AG09309 (cell line): ENCODE measurements at regions not wholly inside any gene's neighbourhood (a gene's known extent, or its start where the extent isn't known, plus 50 kb on each side); places are given as distances from the start of the nearest gene placed in this dataset.

ENCODE experiments used
- DNase-seq: peaks from one replicate; pipeline ENCODE4 v3.0.0-alpha.2; 2010; ENCODE audit warnings: low read depth
- H3K4me3 ChIP-seq: 2 replicates; pipeline ENCODE4 v1.5.1; 2011; ENCODE audit warnings: mild to moderate bottlenecking, low read depth, low read length, moderate library complexity; ENCODE audit not compliant: control insufficient read depth
- TF ChIP-seq, protein P1 (sequence below): IDR thresholded peaks from 2 replicates; pipeline ENCODE4 v1.5.1; 2011; ENCODE audit warnings: mild to moderate bottlenecking, low read depth, low read length, inconsistent platforms; ENCODE audit not compliant: insufficient read depth, control insufficient read depth; ENCODE audit errors: missing control alignments

DNA sequence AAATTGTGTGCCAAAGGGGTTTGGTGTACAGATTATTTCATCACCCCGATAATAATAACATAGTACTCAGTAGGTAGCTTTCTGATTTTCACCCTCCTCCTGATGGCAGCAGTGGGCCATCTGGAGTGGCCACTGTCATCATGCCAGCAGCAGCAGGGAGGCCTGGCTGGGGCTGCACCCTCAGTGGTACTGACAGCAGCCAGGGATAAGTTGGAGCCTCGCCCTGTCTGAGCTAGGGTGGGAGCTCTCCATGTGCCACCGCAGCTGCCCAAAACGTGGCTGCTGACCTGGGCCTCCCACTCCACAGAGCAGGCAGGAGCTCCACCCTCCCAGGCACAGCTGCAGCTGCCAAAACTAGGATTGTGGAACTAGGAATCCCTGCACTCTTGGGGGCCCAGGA lies 700.8 kb upstream of the KCND2 start:
- TF ChIP-seq, protein P1, sequence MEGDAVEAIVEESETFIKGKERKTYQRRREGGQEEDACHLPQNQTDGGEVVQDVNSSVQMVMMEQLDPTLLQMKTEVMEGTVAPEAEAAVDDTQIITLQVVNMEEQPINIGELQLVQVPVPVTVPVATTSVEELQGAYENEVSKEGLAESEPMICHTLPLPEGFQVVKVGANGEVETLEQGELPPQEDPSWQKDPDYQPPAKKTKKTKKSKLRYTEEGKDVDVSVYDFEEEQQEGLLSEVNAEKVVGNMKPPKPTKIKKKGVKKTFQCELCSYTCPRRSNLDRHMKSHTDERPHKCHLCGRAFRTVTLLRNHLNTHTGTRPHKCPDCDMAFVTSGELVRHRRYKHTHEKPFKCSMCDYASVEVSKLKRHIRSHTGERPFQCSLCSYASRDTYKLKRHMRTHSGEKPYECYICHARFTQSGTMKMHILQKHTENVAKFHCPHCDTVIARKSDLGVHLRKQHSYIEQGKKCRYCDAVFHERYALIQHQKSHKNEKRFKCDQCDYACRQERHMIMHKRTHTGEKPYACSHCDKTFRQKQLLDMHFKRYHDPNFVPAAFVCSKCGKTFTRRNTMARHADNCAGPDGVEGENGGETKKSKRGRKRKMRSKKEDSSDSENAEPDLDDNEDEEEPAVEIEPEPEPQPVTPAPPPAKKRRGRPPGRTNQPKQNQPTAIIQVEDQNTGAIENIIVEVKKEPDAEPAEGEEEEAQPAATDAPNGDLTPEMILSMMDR = no peak
- DNase-seq = no peak
- H3K4me3 ChIP-seq = no peak overlapping the region

DNA sequence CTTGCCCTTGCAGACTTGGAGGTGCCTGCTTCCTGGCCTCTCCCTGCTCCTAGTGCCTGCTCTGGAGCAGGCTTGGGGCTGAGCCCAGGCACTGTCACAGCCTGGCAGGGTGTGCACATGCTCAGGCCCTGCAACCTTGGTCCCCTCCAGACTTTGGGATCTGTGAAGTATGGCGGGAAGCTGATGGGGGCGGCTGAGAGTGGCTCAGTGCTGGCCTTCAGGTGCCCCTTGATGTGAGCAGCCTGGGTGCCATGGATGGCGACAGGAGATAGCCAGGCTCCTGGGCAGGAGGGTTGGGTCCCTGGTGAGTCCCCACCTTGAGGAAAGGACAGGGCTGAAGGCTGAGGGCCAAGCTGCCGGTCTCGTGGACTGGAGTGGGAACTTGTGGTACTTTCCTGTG lies 700.4 kb upstream of the KCND2 start:
- DNase-seq = no peak
- TF ChIP-seq, protein P1 = no peak
- H3K4me3 ChIP-seq = no peak overlapping the region

DNA sequence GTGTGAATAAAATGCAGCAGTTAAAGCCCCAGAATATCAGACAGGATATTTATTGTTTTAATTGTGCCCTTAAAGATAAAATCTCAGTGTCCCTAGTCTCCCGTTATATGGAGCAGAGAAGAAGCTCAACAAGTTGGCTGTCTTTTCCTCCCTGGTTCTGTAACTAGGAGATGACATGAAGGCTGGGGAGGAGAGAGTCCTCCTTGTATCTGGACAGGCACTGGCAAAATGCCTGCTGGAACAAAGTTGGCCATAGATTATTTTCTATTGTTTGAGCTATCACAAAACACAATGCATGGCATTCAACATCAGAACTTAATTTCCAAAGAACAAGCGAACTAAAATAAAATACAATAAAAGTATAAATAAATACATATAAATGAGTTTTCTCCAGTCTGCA lies 694.9 kb upstream of the KCND2 start:
- TF ChIP-seq, protein P1 = no peak
- H3K4me3 ChIP-seq = no peak overlapping the region
- no peak for DNase-seq

DNA sequence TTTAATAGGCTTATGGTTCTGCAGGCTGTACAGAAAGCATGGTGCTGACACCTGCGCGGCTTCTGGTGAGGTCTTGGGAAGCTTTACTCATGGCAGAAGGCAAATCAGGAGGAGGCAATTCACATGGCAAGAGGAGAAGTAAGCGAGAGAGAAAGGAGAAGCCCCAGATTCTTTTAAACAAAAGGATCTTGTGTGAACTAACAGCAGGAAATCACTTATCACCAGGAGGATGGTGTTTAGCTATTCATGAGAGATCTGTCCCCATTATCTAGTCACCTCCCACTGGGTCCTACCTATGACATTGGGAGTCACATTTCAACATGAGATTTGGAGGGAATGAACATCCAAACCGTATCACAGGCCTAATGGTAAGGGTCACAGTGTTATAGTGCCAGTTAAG lies 678.0 kb upstream of the KCND2 start:
- TF ChIP-seq, protein P1 = no peak
- H3K4me3 ChIP-seq = no peak overlapping the region
- DNase-seq = no peak

DNA sequence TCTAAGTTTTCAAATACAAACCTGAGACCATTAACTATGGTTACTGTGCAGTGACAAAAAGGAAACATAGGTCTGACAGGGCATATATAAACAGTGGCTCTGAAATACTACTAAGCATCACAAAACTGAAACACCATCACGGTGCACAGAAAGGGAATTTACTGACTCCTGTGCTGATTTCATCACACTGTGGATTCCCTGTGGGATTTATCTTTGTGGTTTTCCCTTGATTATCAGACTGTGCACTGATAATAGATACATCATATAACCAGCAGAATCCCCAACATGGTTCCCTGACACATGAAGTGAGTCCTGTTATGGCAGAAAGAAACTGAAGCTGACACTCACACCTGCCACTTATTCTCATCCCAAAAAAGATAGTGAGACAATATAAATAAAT lies 676.3 kb upstream of the KCND2 start:
- no peak overlapping the region for H3K4me3 ChIP-seq
- no peak for DNase-seq
- TF ChIP-seq, protein P1 = no peak

DNA sequence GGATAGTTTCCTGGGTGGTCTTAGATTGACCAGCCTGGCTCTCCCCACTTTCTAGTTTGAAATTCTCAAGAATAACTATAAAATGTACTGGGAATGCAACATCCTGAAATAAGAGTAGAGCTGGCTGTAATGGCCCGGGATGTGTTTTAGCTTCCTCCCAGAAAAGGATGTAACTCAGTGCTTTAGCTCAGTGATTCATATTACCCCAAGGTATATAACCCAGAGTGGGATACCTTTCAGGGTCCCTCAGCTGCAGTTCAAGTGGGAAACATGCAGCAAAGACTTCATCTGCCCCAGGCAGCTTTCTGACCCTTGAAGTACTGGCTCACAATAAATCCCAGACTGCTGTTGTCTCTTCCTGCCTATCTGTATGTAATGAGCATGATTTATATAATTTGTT lies 666.7 kb upstream of the KCND2 start:
- DNase-seq = no peak
- H3K4me3 ChIP-seq = no peak overlapping the region
- TF ChIP-seq, protein P1 = no peak

DNA sequence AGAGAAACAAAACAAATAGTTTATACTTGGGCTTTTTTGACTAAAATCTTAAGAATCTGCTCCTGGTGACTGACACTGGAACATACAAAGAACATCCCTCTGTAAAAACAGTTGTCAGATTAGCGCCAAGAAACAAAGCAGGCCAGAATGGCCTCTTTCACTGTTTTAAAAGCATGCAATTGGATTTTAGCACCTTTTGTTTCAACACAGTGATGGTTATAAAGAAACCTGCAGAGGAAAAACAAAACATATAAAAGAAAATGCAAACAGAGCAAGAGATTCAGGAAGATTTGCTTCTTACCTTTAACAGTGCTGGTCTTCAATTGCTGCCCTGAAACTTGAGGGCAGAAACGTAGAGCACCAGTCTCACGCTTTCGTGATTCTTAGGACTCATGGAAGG lies 652.2 kb upstream of the KCND2 start:
- TF ChIP-seq, protein P1 = no peak
- no peak overlapping the region for H3K4me3 ChIP-seq
- DNase-seq = no peak
